GM21723 (cell line): ENCODE measurements at regions not wholly inside any gene's neighbourhood (a gene's known extent, or its start where the extent isn't known, plus 50 kb on each side); places are given as distances from the start of the nearest gene placed in this dataset.

Source experiments
- ATAC-seq: cut with Tn5 transposase; IDR thresholded peaks from one replicate; pipeline ENCODE4 v1.9.1; 2021; ENCODE audit warnings: mild to moderate bottlenecking, moderate library complexity; ENCODE audit not compliant: unreplicated experiment

- no peak for ATAC-seq
Measured at GRCh38 chr2:226233388-226233787, 566.2 kb downstream of the IRS1 start.

- no peak for ATAC-seq
Measured at GRCh38 chr2:226228080-226228479, 571.5 kb downstream of the IRS1 start.

- no peak for ATAC-seq
Measured at GRCh38 chr2:226227341-226227740, 572.3 kb downstream of the IRS1 start.

- no peak for ATAC-seq
Measured at GRCh38 chr2:226223704-226224103, 575.9 kb downstream of the IRS1 start.

GRCh38 chr2:226220511-226220910, 579.1 kb downstream of the IRS1 start:
- ATAC-seq, result no peak

GRCh38 chr2:226217191-226217590, 582.4 kb downstream of the IRS1 start:
- ATAC-seq, result no peak

- ATAC-seq, result no peak
Measured at GRCh38 chr2:226216575-226216974, 583.0 kb downstream of the IRS1 start.

- ATAC-seq, result peak; percentile 99
Measured at GRCh38 chr2:226215902-226216503, 583.6 kb downstream of the IRS1 start.

- ATAC-seq, result no peak
Measured at GRCh38 chr2:226213717-226214116, 585.9 kb downstream of the IRS1 start.

GRCh38 chr2:226211439-226211838, 588.2 kb downstream of the IRS1 start:
- no peak for ATAC-seq

- no peak for ATAC-seq
Measured at GRCh38 chr2:226208726-226209125, 590.9 kb downstream of the IRS1 start.

- ATAC-seq, result no peak
Measured at GRCh38 chr2:226207671-226208070, 591.9 kb downstream of the IRS1 start.

- no peak for ATAC-seq
Measured at GRCh38 chr2:226199555-226199954, 600.1 kb downstream of the IRS1 start.

GRCh38 chr2:226198956-226199355, 600.7 kb downstream of the IRS1 start:
- no peak for ATAC-seq

- no peak for ATAC-seq
Measured at GRCh38 chr2:226190479-226191252, 609.0 kb downstream of the IRS1 start.

- no peak for ATAC-seq
Measured at GRCh38 chr2:226189061-226189460, 610.6 kb downstream of the IRS1 start.

- ATAC-seq, result no peak
Measured at GRCh38 chr2:226187616-226188015, 612.0 kb downstream of the IRS1 start.

- no peak for ATAC-seq
Measured at GRCh38 chr2:226187156-226187555, 612.5 kb downstream of the IRS1 start.

- no peak for ATAC-seq
Measured at GRCh38 chr2:226185616-226186211, 613.9 kb downstream of the IRS1 start.

GRCh38 chr2:226184940-226185615, 614.5 kb downstream of the IRS1 start:
- no peak for ATAC-seq

GRCh38 chr2:226184540-226184939, 615.1 kb downstream of the IRS1 start:
- no peak for ATAC-seq

- ATAC-seq, result no peak
Measured at GRCh38 chr2:226183550-226183949, 616.1 kb downstream of the IRS1 start.
